Prostate gland (tissue), 2 donors: ENCODE measurements at regions not wholly inside any gene's neighbourhood (a gene's known extent, or its start where the extent isn't known, plus 50 kb on each side); places are given as distances from the start of the nearest gene placed in this dataset.

Source experiments
- DNase-seq: peaks from one replicate; pipeline ENCODE4 v3.0.0-alpha.2; 2019; ENCODE audit warnings: low spot score
- H3K27ac ChIP-seq, 2 donors: fragments of 200-600 bp; sonication (generic); 2 replicates each; pipeline ENCODE4 v1.5.1; 2017 to 2019
- H3K27me3 ChIP-seq: fragments of 200-600 bp; sonication (generic); replicated peaks from 2 replicates; pipeline ENCODE4 v1.5.1; 2019; ENCODE audit not compliant: insufficient read depth
- H3K36me3 ChIP-seq, 2 donors: fragments of 200-600 bp; sonication (generic); 1 replicate in 1 of 2; 2 replicates in 1 of 2; pipeline versions ENCODE4 v1.5.1 to v1.8.1; 2017 to 2019
- H3K4me1 ChIP-seq: fragments of 200-600 bp; sonication (generic); replicated peaks from 2 replicates; pipeline ENCODE4 v1.5.1; 2019
- H3K4me3 ChIP-seq, 2 donors: fragments of 200-600 bp; sonication (generic); 2 replicates each; pipeline ENCODE4 v1.5.1; 2017 to 2019
- H3K9me3 ChIP-seq: fragments of 200-600 bp; sonication (generic); 2 replicates; pipeline ENCODE4 v1.5.1; 2017
- POLR2A ChIP-seq: fragments of 450-650 bp; IDR thresholded peaks from one replicate; pipeline ENCODE4 v1.6.1; 2016; ENCODE audit warnings: antibody characterized with exemption, mild to moderate bottlenecking
- POLR2AphosphoS5 ChIP-seq: sonication (generic); formaldehyde crosslinking; IDR thresholded peaks from one replicate; pipeline ENCODE4 v1.6.1; 2017; ENCODE audit warnings: antibody characterized with exemption
- WGBS: methylation state at CpG from one replicate; pipeline ENCODE4 v1.1.5; 2018; 5-methylcytosine and 5-hydroxymethylcytosine counted together
- intact Hi-C: fragments of 100-400 bp; cut with DNase I; formaldehyde crosslinking; loops from one replicate; pipeline ENCODE4 v1.14.2; 2022
- TF ChIP-seq, protein P1 (sequence below), 4 experiments: fragments of 200-600 bp in 2 of 4; fragments of 450-650 bp in 2 of 4; sonication (generic) in 2 of 4; IDR thresholded peaks; 1 replicate in 3 of 4; 2 replicates in 1 of 4; pipeline ENCODE4 v1.5.1; 2016 to 2019; ENCODE audit warnings: antibody characterized with exemption in 4 of 4, mild to moderate bottlenecking in 2 of 4, moderate library complexity in 2 of 4

DNA sequence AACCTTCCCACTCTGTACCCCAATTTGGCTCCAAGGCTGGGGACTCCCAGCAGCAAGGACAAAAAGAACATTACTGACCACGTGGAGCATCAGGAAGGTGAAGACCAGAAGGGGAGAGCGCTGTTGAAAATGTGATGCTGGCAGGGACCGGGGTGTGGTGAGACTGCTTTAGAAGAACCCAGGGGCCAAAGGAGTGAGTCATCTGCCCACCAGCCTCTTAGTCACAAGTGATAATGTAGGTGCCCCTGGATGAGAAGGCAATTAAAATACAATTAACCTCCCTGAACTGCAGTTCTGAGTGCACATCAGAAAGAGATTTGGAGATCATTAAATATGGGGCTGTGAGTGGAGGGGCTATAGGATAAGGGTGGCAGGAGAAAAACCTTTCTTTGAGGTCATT, 366.6 kb upstream of the CCL2 start:
- intact Hi-C loops = no loop called here
- Histone ChIP-seq H3K27me3 (no peaks in the 10 kb centered on the region), H3K4me3 (no peak overlapping the region), H3K27ac (no peak overlapping the region), H3K36me3 (no peaks in the 10 kb centered on the region), H3K4me1 (no peaks in the 10 kb centered on the region), H3K9me3 (no peaks in the 10 kb centered on the region)
- 90% methylated on average over 3 of the region's 3 CpGs for WGBS
- DNase-seq = no peak
- TF ChIP-seq POLR2A (no peak), POLR2AphosphoS5 (no peak)
- TF ChIP-seq, protein P1, sequence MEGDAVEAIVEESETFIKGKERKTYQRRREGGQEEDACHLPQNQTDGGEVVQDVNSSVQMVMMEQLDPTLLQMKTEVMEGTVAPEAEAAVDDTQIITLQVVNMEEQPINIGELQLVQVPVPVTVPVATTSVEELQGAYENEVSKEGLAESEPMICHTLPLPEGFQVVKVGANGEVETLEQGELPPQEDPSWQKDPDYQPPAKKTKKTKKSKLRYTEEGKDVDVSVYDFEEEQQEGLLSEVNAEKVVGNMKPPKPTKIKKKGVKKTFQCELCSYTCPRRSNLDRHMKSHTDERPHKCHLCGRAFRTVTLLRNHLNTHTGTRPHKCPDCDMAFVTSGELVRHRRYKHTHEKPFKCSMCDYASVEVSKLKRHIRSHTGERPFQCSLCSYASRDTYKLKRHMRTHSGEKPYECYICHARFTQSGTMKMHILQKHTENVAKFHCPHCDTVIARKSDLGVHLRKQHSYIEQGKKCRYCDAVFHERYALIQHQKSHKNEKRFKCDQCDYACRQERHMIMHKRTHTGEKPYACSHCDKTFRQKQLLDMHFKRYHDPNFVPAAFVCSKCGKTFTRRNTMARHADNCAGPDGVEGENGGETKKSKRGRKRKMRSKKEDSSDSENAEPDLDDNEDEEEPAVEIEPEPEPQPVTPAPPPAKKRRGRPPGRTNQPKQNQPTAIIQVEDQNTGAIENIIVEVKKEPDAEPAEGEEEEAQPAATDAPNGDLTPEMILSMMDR (IDR thresholded peaks at IDR 0.05) = no peak

DNA sequence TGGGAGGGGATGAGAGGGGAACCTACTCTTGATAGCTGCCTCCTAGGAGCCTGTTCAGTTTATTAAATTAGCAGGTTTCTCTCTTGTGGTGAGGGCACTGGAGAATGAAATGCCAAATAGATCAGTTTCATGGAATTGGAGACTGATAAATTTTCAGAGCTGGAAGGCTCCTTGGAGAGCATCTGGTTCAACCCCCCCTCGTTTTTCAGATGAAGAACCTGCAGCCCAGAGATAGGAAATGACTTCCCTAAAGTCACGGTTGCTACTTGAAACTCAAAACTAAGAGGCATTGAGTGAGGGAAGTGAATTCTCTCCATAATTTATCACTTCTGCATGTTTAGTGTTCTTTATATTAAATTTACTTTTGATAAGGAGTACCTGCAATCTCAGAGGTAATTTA, 366.0 kb upstream of the CCL2 start:
- H3K4me1 ChIP-seq = no peaks in the 10 kb centered on the region
- H3K4me3 ChIP-seq = no peak overlapping the region
- no peak overlapping the region for H3K27ac ChIP-seq
- H3K36me3 ChIP-seq = no peaks in the 10 kb centered on the region
- no peaks in the 10 kb centered on the region for H3K27me3 ChIP-seq
- TF ChIP-seq, protein P1 (IDR thresholded peaks at IDR 0.05) = no peak
- TF ChIP-seq POLR2A = no peak
- TF ChIP-seq POLR2AphosphoS5 = no peak
- H3K9me3 ChIP-seq = no peaks in the 10 kb centered on the region
- DNase-seq = no peak
- intact Hi-C loops = no loop called here
- WGBS = 48% methylated on average over 2 of the region's 2 CpGs

GRCh38 chr17:33889766-33890165, 365.3 kb upstream of the CCL2 start:
- no peaks in the 10 kb centered on the region for H3K27me3 ChIP-seq
- H3K4me3 ChIP-seq = no peak overlapping the region
- TF ChIP-seq, protein P1 (IDR thresholded peaks at IDR 0.05) = no peak
- TF ChIP-seq POLR2AphosphoS5 (no peak), POLR2A (no peak)
- no peaks in the 10 kb centered on the region for H3K4me1 ChIP-seq
- no peaks in the 10 kb centered on the region for H3K9me3 ChIP-seq
- 88% methylated on average over 2 of the region's 2 CpGs for WGBS
- no peak for DNase-seq
- intact Hi-C loops = no loop called here
- H3K36me3 ChIP-seq = no peaks in the 10 kb centered on the region
- no peak overlapping the region for H3K27ac ChIP-seq

DNA sequence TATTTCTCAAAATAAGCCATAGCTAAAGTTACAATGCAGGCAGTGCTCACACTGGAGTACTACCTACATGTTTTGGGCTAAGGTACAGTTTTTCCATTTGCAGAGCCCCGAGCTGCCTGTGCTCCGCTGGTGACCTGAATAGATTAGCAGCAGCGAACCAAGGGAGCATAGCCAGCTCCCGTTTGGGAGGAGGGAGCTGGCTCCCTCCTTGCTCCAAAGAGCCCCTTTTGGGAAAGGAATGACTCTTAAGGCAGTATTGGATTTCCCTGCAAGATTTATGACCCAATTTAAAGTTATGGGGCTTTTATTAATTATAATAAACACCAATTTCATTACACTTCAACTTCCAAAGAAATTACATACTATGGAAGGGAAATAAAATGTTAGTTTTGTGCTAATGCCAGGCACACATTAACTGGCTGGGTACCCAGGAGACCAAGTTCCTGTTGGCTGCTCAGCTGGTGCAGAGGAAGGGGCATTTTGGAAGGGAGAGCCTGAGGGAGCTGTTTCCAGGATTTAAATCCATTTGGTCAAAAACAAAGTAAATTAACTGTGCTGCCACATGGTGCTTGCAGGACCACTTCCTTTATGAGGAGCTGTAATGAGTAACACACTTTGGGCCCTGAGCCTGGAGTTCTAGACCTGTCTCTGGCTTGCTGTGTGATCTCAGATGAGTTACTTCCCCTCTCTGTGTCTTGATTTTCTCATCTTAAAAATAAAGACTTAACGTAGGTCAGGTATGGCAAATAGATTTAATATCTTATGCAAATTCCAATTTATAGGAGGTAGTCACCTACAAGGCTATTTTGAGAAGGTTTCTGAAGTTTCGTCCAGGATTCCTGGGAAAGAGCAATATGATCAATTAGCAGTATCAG, 362.1 kb upstream of the CCL2 start:
- WGBS = 34% methylated on average over 6 of the region's 6 CpGs
- no peaks in the 10 kb centered on the region for H3K4me1 ChIP-seq
- H3K4me3 ChIP-seq = no peak overlapping the region
- TF ChIP-seq POLR2AphosphoS5 = no peak
- TF ChIP-seq POLR2A = no peak
- TF ChIP-seq, protein P1 (IDR thresholded peaks at IDR 0.05) = no peak
- intact Hi-C loops = no loop called here
- no peaks in the 10 kb centered on the region for H3K36me3 ChIP-seq
- no peaks in the 10 kb centered on the region for H3K27me3 ChIP-seq
- no peaks in the 10 kb centered on the region for H3K9me3 ChIP-seq
- DNase-seq = no peak
- H3K27ac ChIP-seq = no peak overlapping the region

GRCh38 chr17:33895491-33895890, 359.6 kb upstream of the CCL2 start:
- intact Hi-C loops = no loop called here
- no peaks in the 10 kb centered on the region for H3K9me3 ChIP-seq
- no peak overlapping the region for H3K4me3 ChIP-seq
- H3K27me3 ChIP-seq = no peaks in the 10 kb centered on the region
- no peaks in the 10 kb centered on the region for H3K36me3 ChIP-seq
- no peak overlapping the region for H3K27ac ChIP-seq
- 68% methylated on average over 3 of the region's 3 CpGs for WGBS
- TF ChIP-seq POLR2A = no peak
- no peak for TF ChIP-seq POLR2AphosphoS5
- TF ChIP-seq, protein P1 (IDR thresholded peaks at IDR 0.05) = no peak
- H3K4me1 ChIP-seq = no peaks in the 10 kb centered on the region
- DNase-seq = no peak
